NCI-H2107 treated with DMSO at 0.1 percent for 48 hours (cell line): ENCODE measurements at regions not wholly inside any gene's neighbourhood (a gene's known extent, or its start where the extent isn't known, plus 50 kb on each side); places are given as distances from the start of the nearest gene placed in this dataset.
A peak's percentile ranks its signal among the peaks of the same experiment; 100 is the strongest.

Experiments used
- DNase-seq: peaks from one replicate; lab custom pipeline; 2025; ENCODE audit not compliant: unreplicated experiment; lab: John Stamatoyannopoulos, UW

DNA sequence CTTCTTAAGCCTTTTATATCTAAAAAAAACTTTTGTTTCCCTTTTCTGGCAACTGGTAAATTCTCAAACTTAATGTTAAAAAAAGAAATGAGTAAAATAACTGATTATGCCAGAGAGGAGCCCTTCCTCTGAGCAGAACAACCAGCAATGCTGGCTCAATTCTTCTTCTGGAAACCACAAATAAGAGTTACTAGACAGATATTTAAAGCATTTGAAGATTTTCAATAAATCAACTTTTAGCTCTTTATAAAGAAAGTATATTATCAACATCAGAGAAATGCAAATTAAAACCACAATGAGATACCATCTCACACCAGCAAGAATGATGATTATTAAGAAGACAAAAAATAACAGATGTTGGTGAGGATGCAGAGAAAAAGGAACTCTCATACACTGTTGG lies 61.1 kb upstream of the TCF21 start:
- no peak for DNase-seq

DNA sequence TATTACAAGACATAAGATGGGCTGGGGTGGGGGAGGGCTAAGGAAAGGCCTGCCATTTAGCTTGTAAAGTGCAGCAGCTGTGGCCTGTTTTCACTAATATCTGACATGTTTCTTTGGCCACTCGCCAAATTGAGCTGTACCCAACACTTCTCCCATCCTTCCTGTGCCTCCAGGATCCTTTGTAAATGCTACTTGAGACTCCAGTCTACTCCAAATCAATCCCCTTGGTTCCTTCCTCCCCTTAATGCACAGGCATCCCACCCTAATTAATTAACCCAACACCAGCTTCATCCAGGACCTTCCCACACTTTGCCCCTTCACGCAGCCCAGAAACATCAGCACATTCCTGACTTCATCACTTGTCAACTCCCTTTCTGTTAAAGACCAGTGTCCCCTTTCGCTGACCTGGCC lies 55.0 kb upstream of the TCF21 start:
- no peak for DNase-seq

DNA sequence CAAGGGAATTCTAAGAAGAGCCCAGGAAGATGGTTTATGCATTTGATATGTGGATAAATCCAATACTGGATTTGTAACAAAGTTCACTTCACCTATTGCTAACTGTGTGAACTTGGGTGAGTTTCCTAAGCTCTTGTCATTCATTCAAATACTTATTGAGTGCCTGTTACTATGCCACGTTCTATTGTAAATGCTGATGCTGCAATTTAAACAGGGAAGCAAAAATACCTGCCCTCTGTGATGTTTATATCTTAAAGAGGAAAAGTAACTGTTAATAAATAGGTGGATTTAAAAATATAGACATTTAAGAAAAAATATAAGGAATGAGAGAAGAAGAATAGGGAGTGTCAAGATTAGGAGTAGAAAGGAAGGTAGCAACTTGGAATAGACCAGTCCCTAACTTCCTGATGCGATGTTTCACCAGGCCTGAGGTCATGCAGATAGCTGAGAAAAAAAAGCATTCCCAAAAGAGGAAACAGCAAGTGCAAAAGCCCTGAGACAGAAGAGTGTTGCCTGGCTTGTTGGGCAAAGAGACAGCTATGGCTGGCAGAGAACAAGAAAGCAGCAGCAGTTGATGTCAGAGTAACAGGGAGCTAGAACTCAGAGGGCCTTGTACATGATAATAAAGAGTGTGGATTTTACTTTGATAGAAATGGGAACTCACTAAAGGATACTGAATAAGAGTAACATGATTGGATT lies 54.3 kb upstream of the TCF21 start:
- no peak for DNase-seq

DNA sequence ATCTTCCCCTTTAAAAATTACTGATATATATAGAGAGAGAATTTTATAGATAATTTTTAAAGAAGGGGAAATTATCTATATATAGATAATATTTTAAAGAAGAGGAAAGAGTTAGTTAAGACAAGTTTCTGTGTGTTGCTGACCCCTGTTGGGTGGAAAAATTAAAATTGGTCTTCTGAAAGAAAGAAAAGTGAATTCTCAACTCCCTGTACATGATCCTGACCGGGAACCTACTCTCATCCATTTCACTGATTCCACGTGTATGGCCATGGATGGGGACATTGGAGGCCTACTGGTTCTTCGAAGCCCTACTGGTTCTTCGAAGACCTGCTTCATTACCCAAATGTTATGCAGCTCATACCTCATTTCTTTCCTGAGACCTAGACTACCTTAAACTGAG lies 53.0 kb upstream of the TCF21 start:
- no peak for DNase-seq

DNA sequence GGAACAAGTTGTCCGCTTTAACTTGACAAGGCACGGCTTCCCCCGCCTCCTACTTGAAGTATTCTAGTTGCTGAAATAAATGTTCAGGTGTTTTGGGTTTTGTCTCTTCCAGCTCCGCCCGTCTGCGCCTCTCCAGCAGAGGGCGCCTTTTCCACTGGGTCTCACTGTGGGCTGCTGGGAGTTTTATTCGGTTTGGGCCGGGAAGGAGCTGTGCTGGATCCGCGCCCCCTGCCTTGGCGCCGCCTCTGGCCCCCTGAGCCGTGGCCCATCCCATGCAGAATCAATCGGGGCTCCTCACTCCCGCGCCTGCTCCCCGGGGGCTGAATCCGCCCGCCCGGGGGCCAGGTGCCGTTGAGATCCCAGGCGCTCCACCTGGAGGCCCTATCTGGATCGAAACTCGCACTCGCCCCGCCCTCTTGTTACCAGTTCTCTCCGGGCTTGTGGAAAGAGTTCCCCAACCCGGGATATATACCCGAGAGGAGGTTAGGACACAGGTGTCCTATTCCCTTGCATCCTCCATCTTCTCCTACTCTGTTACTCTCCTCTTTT lies 51.0 kb upstream of the TCF21 start:
- peak; percentile 89 for DNase-seq
